ENCODE measurements at regions not wholly inside any gene's neighbourhood (a gene's known extent, or its start where the extent isn't known, plus 50 kb on each side); places are given as distances from the start of the nearest gene placed in this dataset.

DNA sequence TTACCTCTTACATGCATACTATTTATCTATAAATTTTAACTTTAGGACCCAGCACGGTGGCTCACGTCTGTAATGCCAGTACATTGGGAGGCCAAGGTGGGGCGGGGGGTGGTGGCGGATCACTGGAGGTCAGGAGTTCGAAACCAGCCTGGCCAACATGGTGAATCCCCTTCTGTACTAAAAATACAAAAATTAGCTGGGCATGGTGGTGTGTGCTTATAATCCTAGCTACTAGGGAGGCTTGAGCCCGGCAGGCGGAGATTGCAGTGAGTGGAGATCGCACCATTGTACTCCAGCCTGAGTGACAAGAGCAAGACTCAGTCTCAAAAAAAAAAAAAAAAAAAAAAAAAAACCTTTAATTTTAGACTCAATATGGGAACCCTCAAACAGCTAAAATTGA, 1582.6 kb upstream of the NUDT12 start (continued):
- TF ChIP-seq, protein P1, sequence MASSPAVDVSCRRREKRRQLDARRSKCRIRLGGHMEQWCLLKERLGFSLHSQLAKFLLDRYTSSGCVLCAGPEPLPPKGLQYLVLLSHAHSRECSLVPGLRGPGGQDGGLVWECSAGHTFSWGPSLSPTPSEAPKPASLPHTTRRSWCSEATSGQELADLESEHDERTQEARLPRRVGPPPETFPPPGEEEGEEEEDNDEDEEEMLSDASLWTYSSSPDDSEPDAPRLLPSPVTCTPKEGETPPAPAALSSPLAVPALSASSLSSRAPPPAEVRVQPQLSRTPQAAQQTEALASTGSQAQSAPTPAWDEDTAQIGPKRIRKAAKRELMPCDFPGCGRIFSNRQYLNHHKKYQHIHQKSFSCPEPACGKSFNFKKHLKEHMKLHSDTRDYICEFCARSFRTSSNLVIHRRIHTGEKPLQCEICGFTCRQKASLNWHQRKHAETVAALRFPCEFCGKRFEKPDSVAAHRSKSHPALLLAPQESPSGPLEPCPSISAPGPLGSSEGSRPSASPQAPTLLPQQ (tag by site-specific recombination; IDR thresholded peaks at IDR 0.05): no peak
- TF ChIP-seq SALL2 (tag by site-specific recombination; IDR thresholded peaks at IDR 0.05; ENCODE audit: borderline replicate concordance): no peak
- TF ChIP-seq, protein P2, sequence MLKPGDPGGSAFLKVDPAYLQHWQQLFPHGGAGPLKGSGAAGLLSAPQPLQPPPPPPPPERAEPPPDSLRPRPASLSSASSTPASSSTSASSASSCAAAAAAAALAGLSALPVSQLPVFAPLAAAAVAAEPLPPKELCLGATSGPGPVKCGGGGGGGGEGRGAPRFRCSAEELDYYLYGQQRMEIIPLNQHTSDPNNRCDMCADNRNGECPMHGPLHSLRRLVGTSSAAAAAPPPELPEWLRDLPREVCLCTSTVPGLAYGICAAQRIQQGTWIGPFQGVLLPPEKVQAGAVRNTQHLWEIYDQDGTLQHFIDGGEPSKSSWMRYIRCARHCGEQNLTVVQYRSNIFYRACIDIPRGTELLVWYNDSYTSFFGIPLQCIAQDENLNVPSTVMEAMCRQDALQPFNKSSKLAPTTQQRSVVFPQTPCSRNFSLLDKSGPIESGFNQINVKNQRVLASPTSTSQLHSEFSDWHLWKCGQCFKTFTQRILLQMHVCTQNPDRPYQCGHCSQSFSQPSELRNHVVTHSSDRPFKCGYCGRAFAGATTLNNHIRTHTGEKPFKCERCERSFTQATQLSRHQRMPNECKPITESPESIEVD (tag by site-specific recombination; IDR thresholded peaks at IDR 0.05): no peak
- no peak for TF ChIP-seq PRDM1 (tag by site-specific recombination; IDR thresholded peaks at IDR 0.05)
- no peak for TF ChIP-seq ZNF302 (tag by site-specific recombination; IDR thresholded peaks at IDR 0.05; ENCODE audit: low read depth)
- TF ChIP-seq, protein P3, sequence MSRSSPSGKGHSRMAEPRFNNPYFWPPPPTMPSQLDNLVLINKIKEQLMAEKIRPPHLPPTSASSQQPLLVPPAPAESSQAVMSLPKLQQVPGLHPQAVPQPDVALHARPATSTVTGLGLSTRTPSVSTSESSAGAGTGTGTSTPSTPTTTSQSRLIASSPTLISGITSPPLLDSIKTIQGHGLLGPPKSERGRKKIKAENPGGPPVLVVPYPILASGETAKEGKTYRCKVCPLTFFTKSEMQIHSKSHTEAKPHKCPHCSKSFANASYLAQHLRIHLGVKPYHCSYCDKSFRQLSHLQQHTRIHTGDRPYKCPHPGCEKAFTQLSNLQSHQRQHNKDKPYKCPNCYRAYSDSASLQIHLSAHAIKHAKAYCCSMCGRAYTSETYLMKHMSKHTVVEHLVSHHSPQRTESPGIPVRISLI (tag by site-specific recombination; IDR thresholded peaks at IDR 0.05): no peak
- TF ChIP-seq, protein P4, sequence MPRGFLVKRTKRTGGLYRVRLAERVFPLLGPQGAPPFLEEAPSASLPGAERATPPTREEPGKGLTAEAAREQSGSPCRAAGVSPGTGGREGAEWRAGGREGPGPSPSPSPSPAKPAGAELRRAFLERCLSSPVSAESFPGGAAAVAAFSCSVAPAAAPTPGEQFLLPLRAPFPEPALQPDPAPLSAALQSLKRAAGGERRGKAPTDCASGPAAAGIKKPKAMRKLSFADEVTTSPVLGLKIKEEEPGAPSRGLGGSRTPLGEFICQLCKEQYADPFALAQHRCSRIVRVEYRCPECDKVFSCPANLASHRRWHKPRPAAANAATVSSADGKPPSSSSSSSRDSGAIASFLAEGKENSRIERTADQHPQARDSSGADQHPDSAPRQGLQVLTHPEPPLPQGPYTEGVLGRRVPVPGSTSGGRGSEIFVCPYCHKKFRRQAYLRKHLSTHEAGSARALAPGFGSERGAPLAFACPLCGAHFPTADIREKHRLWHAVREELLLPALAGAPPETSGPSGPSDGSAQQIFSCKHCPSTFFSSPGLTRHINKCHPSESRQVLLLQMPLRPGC (tag by site-specific recombination; IDR thresholded peaks at IDR 0.05): no peak

DNA sequence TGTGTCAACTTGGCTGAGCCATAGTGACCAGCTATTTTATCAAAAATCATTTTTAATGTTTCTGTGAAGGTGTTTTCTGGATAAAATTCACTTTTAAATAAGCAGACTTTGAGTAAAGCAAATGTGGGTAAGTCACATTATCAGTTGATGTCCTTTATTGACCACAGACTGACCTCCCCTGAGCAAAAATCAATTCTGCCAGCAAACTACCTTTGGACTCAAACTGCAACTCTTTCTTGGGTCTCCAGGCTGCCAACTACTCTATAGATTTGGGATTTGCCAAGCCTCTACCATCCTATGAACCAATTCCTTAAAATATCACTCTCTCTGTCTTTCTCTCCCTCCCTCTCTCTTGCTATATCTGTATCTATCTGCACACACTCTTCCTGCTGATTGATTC, 1571.7 kb upstream of the NUDT12 start:
- CTCF ChIA-PET: no interaction called here
- POLR2A ChIA-PET: no interaction called here
- H3K4me1 ChIP-seq (ENCODE audit: control insufficient read depth, insufficient read depth, low read length): no peaks in the 10 kb centered on the region
- TF ChIP-seq, protein P5, sequence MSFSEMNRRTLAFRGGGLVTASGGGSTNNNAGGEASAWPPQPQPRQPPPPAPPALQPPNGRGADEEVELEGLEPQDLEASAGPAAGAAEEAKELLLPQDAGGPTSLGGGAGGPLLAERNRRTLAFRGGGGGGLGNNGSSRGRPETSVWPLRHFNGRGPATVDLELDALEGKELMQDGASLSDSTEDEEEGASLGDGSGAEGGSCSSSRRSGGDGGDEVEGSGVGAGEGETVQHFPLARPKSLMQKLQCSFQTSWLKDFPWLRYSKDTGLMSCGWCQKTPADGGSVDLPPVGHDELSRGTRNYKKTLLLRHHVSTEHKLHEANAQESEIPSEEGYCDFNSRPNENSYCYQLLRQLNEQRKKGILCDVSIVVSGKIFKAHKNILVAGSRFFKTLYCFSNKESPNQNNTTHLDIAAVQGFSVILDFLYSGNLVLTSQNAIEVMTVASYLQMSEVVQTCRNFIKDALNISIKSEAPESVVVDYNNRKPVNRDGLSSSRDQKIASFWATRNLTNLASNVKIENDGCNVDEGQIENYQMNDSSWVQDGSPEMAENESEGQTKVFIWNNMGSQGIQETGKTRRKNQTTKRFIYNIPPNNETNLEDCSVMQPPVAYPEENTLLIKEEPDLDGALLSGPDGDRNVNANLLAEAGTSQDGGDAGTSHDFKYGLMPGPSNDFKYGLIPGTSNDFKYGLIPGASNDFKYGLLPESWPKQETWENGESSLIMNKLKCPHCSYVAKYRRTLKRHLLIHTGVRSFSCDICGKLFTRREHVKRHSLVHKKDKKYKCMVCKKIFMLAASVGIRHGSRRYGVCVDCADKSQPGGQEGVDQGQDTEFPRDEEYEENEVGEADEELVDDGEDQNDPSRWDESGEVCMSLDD (tag by site-specific recombination; IDR thresholded peaks at IDR 0.05): no peak
- TF ChIP-seq ZNF660 (tag by site-specific recombination; IDR thresholded peaks at IDR 0.05): no peak
- no peak overlapping the region for H3K4me3 ChIP-seq (ENCODE audit: low read depth, low read length)
- H3K27ac ChIP-seq (ENCODE audit: extremely low read depth, low read depth, low read length): no peak overlapping the region
- H3K36me3 ChIP-seq (ENCODE audit: control insufficient read depth in 2 of 2, insufficient read depth in 1 of 2, low read length in 2 of 2): no peaks in the 10 kb centered on the region
- H3K9me3 ChIP-seq (ENCODE audit: control insufficient read depth, insufficient read depth, low read depth, low read length): no peaks in the 10 kb centered on the region

DNA sequence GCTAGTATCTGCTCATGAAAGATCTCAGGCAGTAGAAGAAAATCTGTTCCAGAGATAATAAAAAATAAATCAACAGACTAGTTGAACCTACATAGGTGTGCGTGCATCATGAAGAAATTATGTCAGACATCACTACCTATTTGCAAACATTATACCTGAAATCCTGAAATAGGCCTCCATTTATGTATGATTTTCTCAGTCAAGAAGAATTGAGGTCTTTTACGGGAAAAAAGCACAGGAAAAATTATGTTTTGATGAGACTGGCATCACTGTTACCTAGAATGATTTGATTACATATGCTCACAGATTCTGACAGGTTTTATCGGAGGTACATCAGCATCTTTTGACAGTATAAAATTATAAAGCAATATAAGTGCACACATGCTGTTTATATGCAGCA, 1570.5 kb upstream of the NUDT12 start:
- Histone ChIP-seq H3K4me1 (ENCODE audit: control insufficient read depth, insufficient read depth, low read length) (no peaks in the 10 kb centered on the region), H3K27ac (ENCODE audit: extremely low read depth, low read depth, low read length) (no peak overlapping the region), H3K4me3 (ENCODE audit: low read depth, low read length) (no peak overlapping the region), H3K9me3 (ENCODE audit: control insufficient read depth, insufficient read depth, low read depth, low read length) (no peaks in the 10 kb centered on the region), H3K36me3 (ENCODE audit: control insufficient read depth in 2 of 2, insufficient read depth in 1 of 2, low read length in 2 of 2) (no peaks in the 10 kb centered on the region)
- ChIA-PET POLR2A (no interaction called here), CTCF (no interaction called here)
- TF ChIP-seq GLIS2 (tag by site-specific recombination; IDR thresholded peaks at IDR 0.05) (no peak), ZNF560 (tag by site-specific recombination; IDR thresholded peaks at IDR 0.05; ENCODE audit: borderline replicate concordance) (no peak), ZNF549 (tag by site-specific recombination; IDR thresholded peaks at IDR 0.05) (no peak), OVOL3 (tag by site-specific recombination; IDR thresholded peaks at IDR 0.05) (no peak), EGR2 (tag by site-specific recombination; IDR thresholded peaks at IDR 0.05; ENCODE audit: low read depth) (no peak)
- TF ChIP-seq, protein P5 (tag by site-specific recombination; IDR thresholded peaks at IDR 0.05): no peak

Data from HEK293 (cell line).